ENCODE measurements at regions not wholly inside any gene's neighbourhood (a gene's known extent, or its start where the extent isn't known, plus 50 kb on each side); places are given as distances from the start of the nearest gene placed in this dataset.

- no peak for FAIRE-seq
- DNase-seq (ENCODE audit: extremely low spot score, insufficient read length, low read depth), result no peak
Observed at GRCh38 chr5:155732587-155733376, 594.2 kb upstream of the SGCD start.

- FAIRE-seq, result no peak
- no peak for DNase-seq (ENCODE audit: extremely low spot score, insufficient read length, low read depth)
Observed at GRCh38 chr5:155733935-155734334, 593.0 kb upstream of the SGCD start.

- DNase-seq (ENCODE audit: extremely low spot score, insufficient read length, low read depth) (no peak), FAIRE-seq (no peak)
Observed at GRCh38 chr5:155735388-155735787, 591.6 kb upstream of the SGCD start.

- DNase-seq (ENCODE audit: extremely low spot score, insufficient read length, low read depth) (no peak), FAIRE-seq (no peak)
Observed at GRCh38 chr5:155738616-155739015, 588.3 kb upstream of the SGCD start.

- DNase-seq (ENCODE audit: extremely low spot score, insufficient read length, low read depth), result no peak
- no peak for FAIRE-seq
Observed at GRCh38 chr5:155746367-155747038, 580.5 kb upstream of the SGCD start.

- no peak for FAIRE-seq
Observed at GRCh38 chr5:155750101-155750500, 576.9 kb upstream of the SGCD start.

GRCh38 chr5:155750571-155750970 is 576.4 kb upstream of the SGCD start:
- DNase-seq (ENCODE audit: extremely low spot score, insufficient read length, low read depth) (no peak), FAIRE-seq (no peak)

More at GRCh38 chr5:155750101-155750500, 576.9 kb upstream of the SGCD start:
- no peak for DNase-seq (ENCODE audit: extremely low spot score, insufficient read length, low read depth)

GRCh38 chr5:155753943-155754581 is 572.9 kb upstream of the SGCD start:
- FAIRE-seq (no peak), DNase-seq (ENCODE audit: extremely low spot score, insufficient read length, low read depth) (no peak)

- no peak for DNase-seq (ENCODE audit: extremely low spot score, insufficient read length, low read depth)
Observed at GRCh38 chr5:155759252-155759651, 567.7 kb upstream of the SGCD start.

GRCh38 chr5:155759984-155760383 is 567.0 kb upstream of the SGCD start:
- FAIRE-seq (no peak), DNase-seq (ENCODE audit: extremely low spot score, insufficient read length, low read depth) (no peak)

More at GRCh38 chr5:155759252-155759651, 567.7 kb upstream of the SGCD start:
- FAIRE-seq, result no peak

GRCh38 chr5:155761502-155761901 is 565.5 kb upstream of the SGCD start:
- DNase-seq (ENCODE audit: extremely low spot score, insufficient read length, low read depth) (no peak), FAIRE-seq (no peak)

GRCh38 chr5:155765715-155766114 is 561.2 kb upstream of the SGCD start:
- FAIRE-seq (no peak), DNase-seq (ENCODE audit: extremely low spot score, insufficient read length, low read depth) (no peak)

- DNase-seq (ENCODE audit: extremely low spot score, insufficient read length, low read depth) (no peak), FAIRE-seq (no peak)
Observed at GRCh38 chr5:155767470-155767869, 559.5 kb upstream of the SGCD start.

- DNase-seq (ENCODE audit: extremely low spot score, insufficient read length, low read depth) (no peak), FAIRE-seq (no peak)
Observed at GRCh38 chr5:155768332-155768731, 558.6 kb upstream of the SGCD start.

- no peak for FAIRE-seq
- DNase-seq (ENCODE audit: extremely low spot score, insufficient read length, low read depth), result no peak
Observed at GRCh38 chr5:155772009-155772662, 554.8 kb upstream of the SGCD start.

GRCh38 chr5:155773680-155774079 is 553.3 kb upstream of the SGCD start:
- FAIRE-seq (no peak), DNase-seq (ENCODE audit: extremely low spot score, insufficient read length, low read depth) (no peak)

GRCh38 chr5:155780260-155780659 is 546.7 kb upstream of the SGCD start:
- DNase-seq (ENCODE audit: extremely low spot score, insufficient read length, low read depth) (no peak), FAIRE-seq (no peak)

GRCh38 chr5:155783246-155783645 is 543.7 kb upstream of the SGCD start:
- DNase-seq (ENCODE audit: extremely low spot score, insufficient read length, low read depth) (no peak), FAIRE-seq (no peak)

GRCh38 chr5:155783791-155784190 is 543.2 kb upstream of the SGCD start:
- FAIRE-seq (no peak), DNase-seq (ENCODE audit: extremely low spot score, insufficient read length, low read depth) (no peak)

- DNase-seq (ENCODE audit: extremely low spot score, insufficient read length, low read depth) (no peak), FAIRE-seq (no peak)
Observed at GRCh38 chr5:155786108-155786507, 540.9 kb upstream of the SGCD start.

GRCh38 chr5:155792873-155793272 is 534.1 kb upstream of the SGCD start:
- FAIRE-seq, result no peak
- no peak for DNase-seq (ENCODE audit: extremely low spot score, insufficient read length, low read depth)
